ENCODE measurements at regions not wholly inside any gene's neighbourhood (a gene's known extent, or its start where the extent isn't known, plus 50 kb on each side); places are given as distances from the start of the nearest gene placed in this dataset.
"Not testable (repeated sequence)": the region's sequence is repeated elsewhere in the genome, so short reads cannot be mapped to it uniquely, and the experiment has no call there.

GRCh38 chr1:88608139-88608943 is 75.7 kb upstream of the PKN2 start:
- Mint-ChIP-seq H3K9me3 (no peaks in the 10 kb centered on the region), H3K4me1 (ENCODE audit: low read depth) (no peaks in the 10 kb centered on the region), H3K27ac (no peak overlapping the region), H3K27me3 (no peaks in the 10 kb centered on the region), H3K36me3 (ENCODE audit: low read depth) (no peaks in the 10 kb centered on the region), H3K4me3 (no peak overlapping the region)
- intact Hi-C loops (cut with micrococcal nuclease): loop anchor here (5.0 kb wide), 1 partner anchor 269 kb away; no protein-coding TSS in a partner anchor

- no peak overlapping the region for H3K27ac Mint-ChIP-seq
- no peaks in the 10 kb centered on the region for H3K9me3 Mint-ChIP-seq
- no peak overlapping the region for H3K4me3 Mint-ChIP-seq
- H3K4me1 Mint-ChIP-seq (ENCODE audit: low read depth): no peaks in the 10 kb centered on the region
- intact Hi-C loops (cut with micrococcal nuclease): loop anchor here (5.0 kb wide), 1 partner anchor 268 kb away; no protein-coding TSS in a partner anchor
- H3K36me3 Mint-ChIP-seq (ENCODE audit: low read depth): no peaks in the 10 kb centered on the region
- H3K27me3 Mint-ChIP-seq: no peaks in the 10 kb centered on the region
Measured at GRCh38 chr1:88609051-88609450, 75.0 kb upstream of the PKN2 start.

GRCh38 chr1:88610687-88611086 is 73.4 kb upstream of the PKN2 start:
- intact Hi-C loops (cut with micrococcal nuclease): no loop called here
- H3K4me1 Mint-ChIP-seq (ENCODE audit: low read depth): no peaks in the 10 kb centered on the region
- H3K36me3 Mint-ChIP-seq (ENCODE audit: low read depth): no peaks in the 10 kb centered on the region

GRCh38 chr1:88612292-88612691 is 71.8 kb upstream of the PKN2 start:
- no peak overlapping the region for H3K27ac Mint-ChIP-seq
- no peaks in the 10 kb centered on the region for H3K36me3 Mint-ChIP-seq (ENCODE audit: low read depth)
- no peak overlapping the region for H3K4me3 Mint-ChIP-seq
- no peaks in the 10 kb centered on the region for H3K4me1 Mint-ChIP-seq (ENCODE audit: low read depth)
- peaks cover 6% of the 10 kb centered on the region for H3K9me3 Mint-ChIP-seq
- intact Hi-C loops (cut with micrococcal nuclease): no loop called here
- H3K27me3 Mint-ChIP-seq: no peaks in the 10 kb centered on the region

More at GRCh38 chr1:88610687-88611086, 73.4 kb upstream of the PKN2 start:
- H3K9me3 Mint-ChIP-seq: no peaks in the 10 kb centered on the region
- no peak overlapping the region for H3K4me3 Mint-ChIP-seq
- no peaks in the 10 kb centered on the region for H3K27me3 Mint-ChIP-seq
- H3K27ac Mint-ChIP-seq: no peak overlapping the region

- H3K4me3 Mint-ChIP-seq: no peak overlapping the region
- no peaks in the 10 kb centered on the region for H3K36me3 Mint-ChIP-seq (ENCODE audit: low read depth)
- H3K27ac Mint-ChIP-seq: no peak overlapping the region
- no peaks in the 10 kb centered on the region for H3K4me1 Mint-ChIP-seq (ENCODE audit: low read depth)
- no peaks in the 10 kb centered on the region for H3K27me3 Mint-ChIP-seq
- intact Hi-C loops (cut with micrococcal nuclease): no loop called here
- peaks cover 11% of the 10 kb centered on the region for H3K9me3 Mint-ChIP-seq
Measured at GRCh38 chr1:88612773-88613172, 71.3 kb upstream of the PKN2 start.

GRCh38 chr1:88618331-88618730 is 65.7 kb upstream of the PKN2 start:
- Mint-ChIP-seq H3K4me3 (no peak overlapping the region), H3K36me3 (ENCODE audit: low read depth) (no peaks in the 10 kb centered on the region), H3K9me3 (peaks cover 46% of the 10 kb centered on the region), H3K4me1 (ENCODE audit: low read depth) (no peaks in the 10 kb centered on the region), H3K27me3 (no peaks in the 10 kb centered on the region), H3K27ac (no peak overlapping the region)
- intact Hi-C loops (cut with micrococcal nuclease): no loop called here

GRCh38 chr1:88623101-88623500 is 61.0 kb upstream of the PKN2 start:
- H3K27me3 Mint-ChIP-seq; intact Hi-C loops (cut with micrococcal nuclease); H3K4me1 Mint-ChIP-seq (ENCODE audit: low read depth); H3K4me3 Mint-ChIP-seq; H3K27ac Mint-ChIP-seq; H3K36me3 Mint-ChIP-seq (ENCODE audit: low read depth): not testable (repeated sequence)
- H3K9me3 Mint-ChIP-seq: peaks cover 32% of the 10 kb centered on the region

Data from dendritic cell treated with granulocyte-macrophage colony-stimulating factor and Interleukin-4, amounts not matched to agents 40 ng/mL and 50 ng/mL, for 4 days (primary cell).